HL-60 (cell line): ENCODE measurements at regions not wholly inside any gene's neighbourhood (a gene's known extent, or its start where the extent isn't known, plus 50 kb on each side); places are given as distances from the start of the nearest gene placed in this dataset.

Experiments
- DNase-seq, 2 experiments: peaks; one replicate each; pipeline ENCODE4 v3.0.0-alpha.2; 2010 to 2020; ENCODE audit warnings: low read depth in 1 of 2, low spot score in 1 of 2
- H3K27ac ChIP-seq: fragments of 250-450 bp; sonication (Bioruptor Pico); replicated peaks from 2 replicates; pipeline ENCODE4 v1.5.1; 2020; ENCODE audit warnings: mild to moderate bottlenecking, moderate library complexity
- H3K27me3 ChIP-seq: fragments of 250-450 bp; sonication (Bioruptor Pico); 2 replicates; pipeline ENCODE4 v1.5.1; 2021; ENCODE audit warnings: mild to moderate bottlenecking, moderate library complexity; ENCODE audit not compliant: insufficient read depth, poor library complexity, severe bottlenecking
- H3K4me3 ChIP-seq: replicated peaks from 2 replicates; pipeline ENCODE4 v1.5.1; 2011; ENCODE audit warnings: mild to moderate bottlenecking, control low read depth, low read length; ENCODE audit not compliant: insufficient read depth
- GABPA ChIP-seq: IDR thresholded peaks from 2 replicates; pipeline ENCODE4 v1.6.1; 2012; ENCODE audit warnings: low read depth
- POLR2AphosphoS5 ChIP-seq: IDR thresholded peaks from 2 replicates; pipeline ENCODE4 v1.6.1; 2012; ENCODE audit warnings: low read depth
- SPI1 ChIP-seq: IDR thresholded peaks from 2 replicates; pipeline ENCODE4 v1.6.1; 2012; ENCODE audit warnings: low read depth, mild to moderate bottlenecking, borderline replicate concordance
- TF ChIP-seq, protein P1 (sequence below): IDR thresholded peaks from one replicate; pipeline ENCODE4 v1.5.1; 2011; ENCODE audit warnings: low read length, control low read depth, inconsistent platforms; ENCODE audit not compliant: insufficient read depth
- TF ChIP-seq, protein P2 (sequence below): IDR thresholded peaks from 2 replicates; pipeline ENCODE4 v1.6.1; 2012; ENCODE audit warnings: low read depth; ENCODE audit not compliant: insufficient replicate concordance

DNA sequence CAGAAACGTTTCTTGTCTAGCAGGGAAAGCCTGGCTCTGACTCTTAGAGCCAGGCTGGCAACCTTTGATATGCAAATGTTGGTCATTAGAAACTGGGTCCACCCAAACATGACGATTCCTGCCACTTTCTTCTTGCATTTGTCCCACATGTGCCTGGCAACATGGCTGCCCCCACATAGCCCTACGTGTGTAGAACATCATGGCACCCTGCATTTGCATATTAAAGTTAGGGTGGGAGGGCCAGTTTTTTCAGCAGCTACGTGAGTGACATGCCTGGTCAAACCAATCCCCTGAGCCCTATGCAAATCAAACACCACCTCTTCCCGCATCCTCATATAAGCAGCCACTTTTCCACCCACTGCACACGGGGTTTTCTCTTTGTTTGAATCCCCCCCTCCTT is 95.0 kb downstream of the LIG4 start:
- Histone ChIP-seq H3K4me3 (no peak overlapping the region), H3K27ac (no peak overlapping the region), H3K27me3 (no peaks in the 10 kb centered on the region)
- TF ChIP-seq, protein P1, sequence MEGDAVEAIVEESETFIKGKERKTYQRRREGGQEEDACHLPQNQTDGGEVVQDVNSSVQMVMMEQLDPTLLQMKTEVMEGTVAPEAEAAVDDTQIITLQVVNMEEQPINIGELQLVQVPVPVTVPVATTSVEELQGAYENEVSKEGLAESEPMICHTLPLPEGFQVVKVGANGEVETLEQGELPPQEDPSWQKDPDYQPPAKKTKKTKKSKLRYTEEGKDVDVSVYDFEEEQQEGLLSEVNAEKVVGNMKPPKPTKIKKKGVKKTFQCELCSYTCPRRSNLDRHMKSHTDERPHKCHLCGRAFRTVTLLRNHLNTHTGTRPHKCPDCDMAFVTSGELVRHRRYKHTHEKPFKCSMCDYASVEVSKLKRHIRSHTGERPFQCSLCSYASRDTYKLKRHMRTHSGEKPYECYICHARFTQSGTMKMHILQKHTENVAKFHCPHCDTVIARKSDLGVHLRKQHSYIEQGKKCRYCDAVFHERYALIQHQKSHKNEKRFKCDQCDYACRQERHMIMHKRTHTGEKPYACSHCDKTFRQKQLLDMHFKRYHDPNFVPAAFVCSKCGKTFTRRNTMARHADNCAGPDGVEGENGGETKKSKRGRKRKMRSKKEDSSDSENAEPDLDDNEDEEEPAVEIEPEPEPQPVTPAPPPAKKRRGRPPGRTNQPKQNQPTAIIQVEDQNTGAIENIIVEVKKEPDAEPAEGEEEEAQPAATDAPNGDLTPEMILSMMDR, result no peak
- TF ChIP-seq, protein P2, sequence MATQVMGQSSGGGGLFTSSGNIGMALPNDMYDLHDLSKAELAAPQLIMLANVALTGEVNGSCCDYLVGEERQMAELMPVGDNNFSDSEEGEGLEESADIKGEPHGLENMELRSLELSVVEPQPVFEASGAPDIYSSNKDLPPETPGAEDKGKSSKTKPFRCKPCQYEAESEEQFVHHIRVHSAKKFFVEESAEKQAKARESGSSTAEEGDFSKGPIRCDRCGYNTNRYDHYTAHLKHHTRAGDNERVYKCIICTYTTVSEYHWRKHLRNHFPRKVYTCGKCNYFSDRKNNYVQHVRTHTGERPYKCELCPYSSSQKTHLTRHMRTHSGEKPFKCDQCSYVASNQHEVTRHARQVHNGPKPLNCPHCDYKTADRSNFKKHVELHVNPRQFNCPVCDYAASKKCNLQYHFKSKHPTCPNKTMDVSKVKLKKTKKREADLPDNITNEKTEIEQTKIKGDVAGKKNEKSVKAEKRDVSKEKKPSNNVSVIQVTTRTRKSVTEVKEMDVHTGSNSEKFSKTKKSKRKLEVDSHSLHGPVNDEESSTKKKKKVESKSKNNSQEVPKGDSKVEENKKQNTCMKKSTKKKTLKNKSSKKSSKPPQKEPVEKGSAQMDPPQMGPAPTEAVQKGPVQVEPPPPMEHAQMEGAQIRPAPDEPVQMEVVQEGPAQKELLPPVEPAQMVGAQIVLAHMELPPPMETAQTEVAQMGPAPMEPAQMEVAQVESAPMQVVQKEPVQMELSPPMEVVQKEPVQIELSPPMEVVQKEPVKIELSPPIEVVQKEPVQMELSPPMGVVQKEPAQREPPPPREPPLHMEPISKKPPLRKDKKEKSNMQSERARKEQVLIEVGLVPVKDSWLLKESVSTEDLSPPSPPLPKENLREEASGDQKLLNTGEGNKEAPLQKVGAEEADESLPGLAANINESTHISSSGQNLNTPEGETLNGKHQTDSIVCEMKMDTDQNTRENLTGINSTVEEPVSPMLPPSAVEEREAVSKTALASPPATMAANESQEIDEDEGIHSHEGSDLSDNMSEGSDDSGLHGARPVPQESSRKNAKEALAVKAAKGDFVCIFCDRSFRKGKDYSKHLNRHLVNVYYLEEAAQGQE, result no peak
- no peak for TF ChIP-seq GABPA
- DNase-seq, result no peak

- TF ChIP-seq POLR2AphosphoS5, result no peak
- TF ChIP-seq, protein P1, result no peak
- TF ChIP-seq, protein P2, result no peak
- no peak for TF ChIP-seq SPI1
- TF ChIP-seq GABPA, result no peak
- Histone ChIP-seq H3K4me3 (no peak overlapping the region), H3K27ac (no peak overlapping the region), H3K27me3 (no peaks in the 10 kb centered on the region)
- no peak for DNase-seq
Observed at GRCh38 chr13:108115738-108116137, 99.6 kb downstream of the LIG4 start.

GRCh38 chr13:108113407-108113806 is 101.9 kb downstream of the LIG4 start:
- no peak for DNase-seq
- Histone ChIP-seq H3K4me3 (no peak overlapping the region), H3K27ac (no peak overlapping the region), H3K27me3 (no peaks in the 10 kb centered on the region)
- TF ChIP-seq POLR2AphosphoS5, result no peak
- TF ChIP-seq SPI1, result no peak
- no peak for TF ChIP-seq GABPA
- TF ChIP-seq, protein P1, result no peak
- TF ChIP-seq, protein P2, result no peak
